GM18909 (cell line): ENCODE measurements at regions not wholly inside any gene's neighbourhood (a gene's known extent, or its start where the extent isn't known, plus 50 kb on each side); places are given as distances from the start of the nearest gene placed in this dataset.

ENCODE experiments used
- ATAC-seq: cut with Tn5 transposase; IDR thresholded peaks from one replicate; pipeline ENCODE4 v1.9.1; 2021; ENCODE audit warnings: mild to moderate bottlenecking; ENCODE audit not compliant: unreplicated experiment, poor library complexity

DNA sequence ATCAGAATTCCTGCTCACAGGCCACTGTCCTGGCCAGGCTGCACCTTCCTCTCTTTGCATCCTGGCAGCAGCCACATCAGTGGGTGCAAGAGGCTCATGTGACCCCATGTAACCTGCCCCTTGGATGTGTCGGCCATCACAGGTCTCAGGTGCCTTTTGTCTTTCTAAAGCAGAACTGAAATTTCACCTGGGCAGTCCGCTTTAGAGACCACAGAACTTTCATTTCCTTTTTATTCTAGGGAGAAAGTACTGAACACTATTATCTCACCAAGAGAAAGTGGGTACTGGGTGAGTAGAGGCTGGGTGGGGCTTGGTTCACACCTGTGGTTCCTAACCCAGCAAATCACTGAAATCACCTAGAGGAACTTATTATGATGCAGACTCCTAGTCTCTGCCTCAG, 51.7 kb upstream of the NUP160 start:
- peak; percentile 99 for ATAC-seq
